Cardiac muscle cell (in vitro differentiated cells and primary cell): ENCODE measurements at regions not wholly inside any gene's neighbourhood (a gene's known extent, or its start where the extent isn't known, plus 50 kb on each side); places are given as distances from the start of the nearest gene placed in this dataset.

Experiments used
- DNase-seq, 2 donors: peaks; one replicate each; pipeline versions ENCODE4 v3.0.0 to v3.0.0-alpha.2; 2010 to 2017; ENCODE audit warnings: low read depth in 1 of 2, low spot score in 1 of 2
- H3K27ac ChIP-seq: fragments of 200-600 bp; sonication (generic); 2 replicates; pipeline ENCODE4 v1.5.1; 2016
- H3K27me3 ChIP-seq: fragments of 200-600 bp; sonication (generic); 2 replicates; pipeline ENCODE4 v1.6.0; 2016; ENCODE audit warnings: control low read depth
- H3K36me3 ChIP-seq: fragments of 200-600 bp; sonication (generic); 2 replicates; pipeline ENCODE4 v1.5.1; 2016; ENCODE audit warnings: control low read depth
- H3K4me1 ChIP-seq: fragments of 200-600 bp; sonication (generic); 2 replicates; pipeline ENCODE4 v1.8.1; 2017; ENCODE audit warnings: low read depth, mild to moderate bottlenecking, mixed run types
- H3K4me3 ChIP-seq: fragments of 200-600 bp; sonication (generic); 2 replicates; pipeline ENCODE4 v1.5.1; 2016; ENCODE audit warnings: mild to moderate bottlenecking
- H3K9me3 ChIP-seq: fragments of 200-600 bp; sonication (generic); 2 replicates; pipeline ENCODE4 v1.5.1; 2017; ENCODE audit warnings: low read depth, mild to moderate bottlenecking, control low read depth
- CTCF ChIP-seq: IDR thresholded peaks from 2 replicates; pipeline ENCODE4 v1.5.1; 2012; ENCODE audit warnings: low read depth, mild to moderate bottlenecking, low read length

- H3K36me3 ChIP-seq, result no peaks in the 10 kb centered on the region
- H3K27ac ChIP-seq, result no peak overlapping the region
- TF ChIP-seq CTCF, result no peak
- H3K9me3 ChIP-seq, result no peaks in the 10 kb centered on the region
- no peak for DNase-seq
- H3K4me1 ChIP-seq, result peaks cover 8% of the 10 kb centered on the region
- no peak overlapping the region for H3K4me3 ChIP-seq
- no peaks in the 10 kb centered on the region for H3K27me3 ChIP-seq
These were observed 82.3 kb downstream of the CD24 start for GRCh38 chr6:106892186-106892585.

GRCh38 chr6:106890447-106890846 is 84.1 kb downstream of the CD24 start:
- Histone ChIP-seq H3K4me3 (no peak overlapping the region), H3K9me3 (no peaks in the 10 kb centered on the region), H3K27me3 (no peaks in the 10 kb centered on the region), H3K36me3 (no peaks in the 10 kb centered on the region), H3K4me1 (peaks cover 13% of the 10 kb centered on the region), H3K27ac (no peak overlapping the region)
- DNase-seq, result no peak
- no peak for TF ChIP-seq CTCF

GRCh38 chr6:106889692-106890091 is 84.8 kb downstream of the CD24 start:
- no peaks in the 10 kb centered on the region for H3K36me3 ChIP-seq
- no peaks in the 10 kb centered on the region for H3K9me3 ChIP-seq
- peaks cover 13% of the 10 kb centered on the region for H3K4me1 ChIP-seq
- no peak for DNase-seq
- no peak overlapping the region for H3K27ac ChIP-seq
- H3K4me3 ChIP-seq, result no peak overlapping the region
- TF ChIP-seq CTCF, result no peak
- no peaks in the 10 kb centered on the region for H3K27me3 ChIP-seq

GRCh38 chr6:106886922-106887797 is 87.4 kb downstream of the CD24 start:
- no peak overlapping the region for H3K27ac ChIP-seq
- DNase-seq, result peak in 1 of 2 donors; percentile 22
- H3K4me1 ChIP-seq, result peaks cover 13% of the 10 kb centered on the region
- H3K4me3 ChIP-seq, result no peak overlapping the region
- H3K36me3 ChIP-seq, result no peaks in the 10 kb centered on the region
- H3K9me3 ChIP-seq, result no peaks in the 10 kb centered on the region
- no peaks in the 10 kb centered on the region for H3K27me3 ChIP-seq
- TF ChIP-seq CTCF, result no peak

GRCh38 chr6:106886081-106886843 is 88.3 kb downstream of the CD24 start:
- no peak for TF ChIP-seq CTCF
- Histone ChIP-seq H3K9me3 (no peaks in the 10 kb centered on the region), H3K27me3 (no peaks in the 10 kb centered on the region), H3K4me3 (no peak overlapping the region), H3K27ac (no peak overlapping the region), H3K4me1 (peaks cover 13% of the 10 kb centered on the region), H3K36me3 (no peaks in the 10 kb centered on the region)
- DNase-seq, result no peak
